ENCODE measurements at regions not wholly inside any gene's neighbourhood (a gene's known extent, or its start where the extent isn't known, plus 50 kb on each side); places are given as distances from the start of the nearest gene placed in this dataset.

GRCh38 chr9:108108852-108109448 is 619.4 kb upstream of the KLF4 start:
- 34 to 57% (median 40%) methylated on average over 2 of the region's 2 CpGs for WGBS, 3 donors
- no peaks in the 10 kb centered on the region for H3K27me3 ChIP-seq
- TF ChIP-seq POLR2A (IDR thresholded peaks at IDR 0.05), result no peak
- no peak for TF ChIP-seq CTCF (IDR thresholded peaks at IDR 0.05)
- no peak for TF ChIP-seq EP300 (IDR thresholded peaks at IDR 0.05)
- no peak overlapping the region for H3K4me3 ChIP-seq
- H3K4me1 ChIP-seq (ENCODE audit: insufficient read depth), result no peaks in the 10 kb centered on the region
- no peaks in the 10 kb centered on the region for H3K9me3 ChIP-seq
- intact Hi-C loops (cut with DNase I), result no loop called here
- H3K36me3 ChIP-seq, result no peaks in the 10 kb centered on the region
- H3K27ac ChIP-seq, result no peak overlapping the region
- DNase-seq, result no peak

GRCh38 chr9:108108280-108108851 is 618.8 kb upstream of the KLF4 start:
- no peaks in the 10 kb centered on the region for H3K4me1 ChIP-seq (ENCODE audit: insufficient read depth)
- no peak overlapping the region for H3K27ac ChIP-seq
- WGBS, 3 donors, result 7 to 15% (median 7%) methylated on average over 4 of the region's 4 CpGs
- no peak overlapping the region for H3K4me3 ChIP-seq
- TF ChIP-seq CTCF (IDR thresholded peaks at IDR 0.05), result no peak
- no peak for TF ChIP-seq EP300 (IDR thresholded peaks at IDR 0.05)
- H3K27me3 ChIP-seq, result no peaks in the 10 kb centered on the region
- H3K36me3 ChIP-seq, result no peaks in the 10 kb centered on the region
- H3K9me3 ChIP-seq, result no peaks in the 10 kb centered on the region
- no peak for DNase-seq
- intact Hi-C loops (cut with DNase I), result no loop called here

GRCh38 chr9:108105885-108106284 is 616.3 kb upstream of the KLF4 start:
- Histone ChIP-seq H3K27me3 (no peaks in the 10 kb centered on the region), H3K9me3 (no peaks in the 10 kb centered on the region), H3K4me3 (no peak overlapping the region), H3K36me3 (no peaks in the 10 kb centered on the region), H3K4me1 (ENCODE audit: insufficient read depth) (peaks cover 3% of the 10 kb centered on the region), H3K27ac (no peak overlapping the region)
- TF ChIP-seq EP300 (IDR thresholded peaks at IDR 0.05) (no peak), CTCF (IDR thresholded peaks at IDR 0.05) (no peak), POLR2A (IDR thresholded peaks at IDR 0.05) (no peak)
- intact Hi-C loops (cut with DNase I), result no loop called here
- DNase-seq, result no peak
- 62 to 76% (median 67%) methylated on average over 5 of the region's 5 CpGs for WGBS, 3 donors

- 96 to 100% (median 100%) methylated on average over 1 of the region's 1 CpG for WGBS, 3 donors
- intact Hi-C loops (cut with DNase I), result no loop called here
- Histone ChIP-seq H3K36me3 (no peaks in the 10 kb centered on the region), H3K9me3 (no peaks in the 10 kb centered on the region), H3K27ac (no peak overlapping the region), H3K4me3 (no peak overlapping the region), H3K4me1 (ENCODE audit: insufficient read depth) (peaks cover 7% of the 10 kb centered on the region), H3K27me3 (no peaks in the 10 kb centered on the region)
- TF ChIP-seq EP300 (IDR thresholded peaks at IDR 0.05) (no peak), CTCF (IDR thresholded peaks at IDR 0.05) (no peak), POLR2A (IDR thresholded peaks at IDR 0.05) (no peak)
- DNase-seq, result no peak
Observed at GRCh38 chr9:108104991-108105390, 615.4 kb upstream of the KLF4 start.
